Ovary (tissue), 3 donors: ENCODE measurements at regions not wholly inside any gene's neighbourhood (a gene's known extent, or its start where the extent isn't known, plus 50 kb on each side); places are given as distances from the start of the nearest gene placed in this dataset.

Experiments
- CTCF ChIP-seq, 3 donors: fragments of 450-650 bp in 2 of 3; fragments of 200-600 bp in 1 of 3; IDR thresholded peaks; one replicate each; pipeline versions ENCODE4 v1.5.1 to v1.8.0; 2016 to 2022; ENCODE audit warnings: antibody characterized with exemption in 3 of 3, mild to moderate bottlenecking in 1 of 3
- POLR2A ChIP-seq: fragments of 450-650 bp; IDR thresholded peaks from one replicate; pipeline ENCODE4 v1.6.1; 2017; ENCODE audit warnings: antibody characterized with exemption, mild to moderate bottlenecking, moderate library complexity
- donor health status: DM: no; HTN: no; CAD: no.

GRCh38 chr19:31147234-31147633 is 202.0 kb downstream of the TSHZ3 start:
- no peak for TF ChIP-seq POLR2A
- TF ChIP-seq CTCF (IDR thresholded peaks at IDR 0.05) = no peak
